Breast epithelium (tissue), 4 donors: ENCODE measurements at regions not wholly inside any gene's neighbourhood (a gene's known extent, or its start where the extent isn't known, plus 50 kb on each side); places are given as distances from the start of the nearest gene placed in this dataset.

Source experiments
- DNase-seq, 2 donors: peaks; one replicate each; pipeline ENCODE4 v3.0.0-alpha.2; 2019; ENCODE audit warnings: low spot score in 2 of 2
- H3K27ac ChIP-seq, 2 donors: fragments of 200-600 bp; sonication (generic) in 1 of 2; one replicate each; pipeline ENCODE4 v1.5.1; 2016 to 2019; ENCODE audit warnings: mild to moderate bottlenecking in 1 of 2
- H3K27me3 ChIP-seq, 2 donors: fragments of 200-600 bp; sonication (generic) in 1 of 2; one replicate each; pipeline versions ENCODE4 v1.5.1 to v1.6.0; 2017 to 2019; ENCODE audit warnings: control low read depth in 1 of 2, mild to moderate bottlenecking in 1 of 2
- H3K36me3 ChIP-seq: fragments of 200-600 bp; one replicate; pipeline ENCODE4 v1.5.1; 2019
- H3K4me1 ChIP-seq, 2 donors: fragments of 200-600 bp; sonication (generic); one replicate each; pipeline ENCODE4 v1.5.1; 2016 to 2019; ENCODE audit warnings: control low read depth in 1 of 2
- H3K4me3 ChIP-seq, 3 donors: fragments of 200-600 bp; sonication (generic); 1 replicate in 2 of 3; 2 replicates in 1 of 3; pipeline ENCODE4 v1.5.1; 2016 to 2019; ENCODE audit warnings: mild to moderate bottlenecking in 3 of 3, moderate library complexity in 2 of 3
- H3K9me3 ChIP-seq, 2 donors: fragments of 200-600 bp; sonication (generic) in 1 of 2; one replicate each; pipeline ENCODE4 v1.5.1; 2016 to 2019; ENCODE audit warnings: control low read depth in 1 of 2
- CTCF ChIP-seq, 3 donors: fragments of 450-650 bp; IDR thresholded peaks; one replicate each; pipeline ENCODE4 v1.5.1; 2016 to 2017; ENCODE audit warnings: antibody characterized with exemption in 3 of 3, mild to moderate bottlenecking in 3 of 3, moderate library complexity in 3 of 3
- POLR2A ChIP-seq: fragments of 450-650 bp; IDR thresholded peaks from one replicate; pipeline ENCODE4 v1.6.1; 2016; ENCODE audit warnings: antibody characterized with exemption, mild to moderate bottlenecking, moderate library complexity
- POLR2AphosphoS5 ChIP-seq, 3 donors: sonication (generic); formaldehyde crosslinking; IDR thresholded peaks; one replicate each; pipeline ENCODE4 v1.6.1; 2017; ENCODE audit warnings: antibody characterized with exemption in 3 of 3
- intact Hi-C: fragments of 100-400 bp; cut with DNase I; formaldehyde crosslinking; loops from one replicate; pipeline ENCODE4 v1.15.1; 2023; ENCODE audit warnings: low total_unique reads

GRCh38 chr20:10792291-10792690 lies 118.5 kb upstream of the JAG1 start:
- Histone ChIP-seq H3K27ac (no peak overlapping the region), H3K4me3 (no peak overlapping the region), H3K27me3 (no peaks in the 10 kb centered on the region), H3K9me3 (no peaks in the 10 kb centered on the region), H3K36me3 (no peaks in the 10 kb centered on the region), H3K4me1 (no peaks in the 10 kb centered on the region)
- intact Hi-C loops = no loop called here
- TF ChIP-seq CTCF (IDR thresholded peaks at IDR 0.05) = no peak
- no peak for DNase-seq

- no peaks in the 10 kb centered on the region for H3K27me3 ChIP-seq
- TF ChIP-seq CTCF (IDR thresholded peaks at IDR 0.05) (no peak), POLR2AphosphoS5 (IDR thresholded peaks at IDR 0.05) (no peak), POLR2A (no peak)
- intact Hi-C loops = no loop called here
- H3K27ac ChIP-seq = no peak overlapping the region
- H3K4me3 ChIP-seq = no peak overlapping the region
- H3K9me3 ChIP-seq = no peaks in the 10 kb centered on the region
- no peaks in the 10 kb centered on the region for H3K4me1 ChIP-seq
- DNase-seq = no peak
- H3K36me3 ChIP-seq = no peaks in the 10 kb centered on the region
Measured at GRCh38 chr20:10793766-10794165, 120.0 kb upstream of the JAG1 start.

- Histone ChIP-seq H3K4me1 (no peaks in the 10 kb centered on the region), H3K9me3 (no peaks in the 10 kb centered on the region), H3K27ac (no peak overlapping the region), H3K4me3 (no peak overlapping the region), H3K36me3 (no peaks in the 10 kb centered on the region), H3K27me3 (no peaks in the 10 kb centered on the region)
- intact Hi-C loops = no loop called here
- TF ChIP-seq POLR2AphosphoS5 (IDR thresholded peaks at IDR 0.05) = no peak
- no peak for TF ChIP-seq CTCF (IDR thresholded peaks at IDR 0.05)
- no peak for TF ChIP-seq POLR2A
- no peak for DNase-seq
Measured at GRCh38 chr20:10794765-10795164, 121.0 kb upstream of the JAG1 start.

- TF ChIP-seq POLR2A (no peak), CTCF (IDR thresholded peaks at IDR 0.05) (no peak), POLR2AphosphoS5 (IDR thresholded peaks at IDR 0.05) (no peak)
- Histone ChIP-seq H3K27ac (no peak overlapping the region), H3K27me3 (no peaks in the 10 kb centered on the region), H3K4me1 (no peaks in the 10 kb centered on the region), H3K4me3 (no peak overlapping the region), H3K9me3 (no peaks in the 10 kb centered on the region), H3K36me3 (no peaks in the 10 kb centered on the region)
- no peak for DNase-seq
- intact Hi-C loops = no loop called here
Measured at GRCh38 chr20:10795286-10796026, 121.7 kb upstream of the JAG1 start.

GRCh38 chr20:10798811-10799210 lies 125.0 kb upstream of the JAG1 start:
- H3K9me3 ChIP-seq = no peaks in the 10 kb centered on the region
- intact Hi-C loops = no loop called here
- TF ChIP-seq POLR2A (no peak), CTCF (IDR thresholded peaks at IDR 0.05) (no peak), POLR2AphosphoS5 (IDR thresholded peaks at IDR 0.05) (no peak)

More at GRCh38 chr20:10798811-10799210, 125.0 kb upstream of the JAG1 start:
- Histone ChIP-seq H3K27me3 (no peaks in the 10 kb centered on the region), H3K4me1 (no peaks in the 10 kb centered on the region), H3K36me3 (no peaks in the 10 kb centered on the region), H3K27ac (no peak overlapping the region), H3K4me3 (no peak overlapping the region)
- no peak for DNase-seq
